ENCODE measurements at regions not wholly inside any gene's neighbourhood (a gene's known extent, or its start where the extent isn't known, plus 50 kb on each side); places are given as distances from the start of the nearest gene placed in this dataset.
"Not testable (repeated sequence)": the region's sequence is repeated elsewhere in the genome, so short reads cannot be mapped to it uniquely, and the experiment has no call there.

DNA sequence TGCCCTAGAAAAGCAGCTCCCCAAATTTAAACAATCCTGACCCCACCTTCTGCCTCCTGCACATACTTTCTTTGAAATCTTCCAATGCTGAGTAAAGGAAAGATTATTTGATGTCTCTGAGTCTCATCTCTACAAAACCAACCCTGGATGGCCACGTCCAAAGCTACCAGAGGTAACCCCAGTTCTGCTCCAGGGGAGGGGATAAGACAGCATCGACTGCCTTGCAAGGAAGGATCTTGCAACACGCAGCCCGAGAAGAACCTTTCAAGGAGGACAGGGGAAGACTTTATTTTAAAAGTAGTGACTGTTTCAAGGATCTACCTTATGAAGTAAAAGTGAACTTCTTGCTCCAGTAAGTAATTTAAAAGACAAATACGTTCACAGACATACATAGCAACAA lies 66.5 kb upstream of the TMEM45B start:
- Histone ChIP-seq H3K27ac (no peak overlapping the region), H3K4me1 (no peaks in the 10 kb centered on the region), H3K9me3 (no peaks in the 10 kb centered on the region), H3K36me3 (no peaks in the 10 kb centered on the region), H3K4me3 (no peak overlapping the region), H3K27me3 (no peaks in the 10 kb centered on the region)
- no peak for DNase-seq (ENCODE audit: low spot score in 2 of 2)
- intact Hi-C loops (cut with DNase I): no loop called here
- TF ChIP-seq, protein P1, sequence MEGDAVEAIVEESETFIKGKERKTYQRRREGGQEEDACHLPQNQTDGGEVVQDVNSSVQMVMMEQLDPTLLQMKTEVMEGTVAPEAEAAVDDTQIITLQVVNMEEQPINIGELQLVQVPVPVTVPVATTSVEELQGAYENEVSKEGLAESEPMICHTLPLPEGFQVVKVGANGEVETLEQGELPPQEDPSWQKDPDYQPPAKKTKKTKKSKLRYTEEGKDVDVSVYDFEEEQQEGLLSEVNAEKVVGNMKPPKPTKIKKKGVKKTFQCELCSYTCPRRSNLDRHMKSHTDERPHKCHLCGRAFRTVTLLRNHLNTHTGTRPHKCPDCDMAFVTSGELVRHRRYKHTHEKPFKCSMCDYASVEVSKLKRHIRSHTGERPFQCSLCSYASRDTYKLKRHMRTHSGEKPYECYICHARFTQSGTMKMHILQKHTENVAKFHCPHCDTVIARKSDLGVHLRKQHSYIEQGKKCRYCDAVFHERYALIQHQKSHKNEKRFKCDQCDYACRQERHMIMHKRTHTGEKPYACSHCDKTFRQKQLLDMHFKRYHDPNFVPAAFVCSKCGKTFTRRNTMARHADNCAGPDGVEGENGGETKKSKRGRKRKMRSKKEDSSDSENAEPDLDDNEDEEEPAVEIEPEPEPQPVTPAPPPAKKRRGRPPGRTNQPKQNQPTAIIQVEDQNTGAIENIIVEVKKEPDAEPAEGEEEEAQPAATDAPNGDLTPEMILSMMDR (IDR thresholded peaks at IDR 0.05): no peak

DNA sequence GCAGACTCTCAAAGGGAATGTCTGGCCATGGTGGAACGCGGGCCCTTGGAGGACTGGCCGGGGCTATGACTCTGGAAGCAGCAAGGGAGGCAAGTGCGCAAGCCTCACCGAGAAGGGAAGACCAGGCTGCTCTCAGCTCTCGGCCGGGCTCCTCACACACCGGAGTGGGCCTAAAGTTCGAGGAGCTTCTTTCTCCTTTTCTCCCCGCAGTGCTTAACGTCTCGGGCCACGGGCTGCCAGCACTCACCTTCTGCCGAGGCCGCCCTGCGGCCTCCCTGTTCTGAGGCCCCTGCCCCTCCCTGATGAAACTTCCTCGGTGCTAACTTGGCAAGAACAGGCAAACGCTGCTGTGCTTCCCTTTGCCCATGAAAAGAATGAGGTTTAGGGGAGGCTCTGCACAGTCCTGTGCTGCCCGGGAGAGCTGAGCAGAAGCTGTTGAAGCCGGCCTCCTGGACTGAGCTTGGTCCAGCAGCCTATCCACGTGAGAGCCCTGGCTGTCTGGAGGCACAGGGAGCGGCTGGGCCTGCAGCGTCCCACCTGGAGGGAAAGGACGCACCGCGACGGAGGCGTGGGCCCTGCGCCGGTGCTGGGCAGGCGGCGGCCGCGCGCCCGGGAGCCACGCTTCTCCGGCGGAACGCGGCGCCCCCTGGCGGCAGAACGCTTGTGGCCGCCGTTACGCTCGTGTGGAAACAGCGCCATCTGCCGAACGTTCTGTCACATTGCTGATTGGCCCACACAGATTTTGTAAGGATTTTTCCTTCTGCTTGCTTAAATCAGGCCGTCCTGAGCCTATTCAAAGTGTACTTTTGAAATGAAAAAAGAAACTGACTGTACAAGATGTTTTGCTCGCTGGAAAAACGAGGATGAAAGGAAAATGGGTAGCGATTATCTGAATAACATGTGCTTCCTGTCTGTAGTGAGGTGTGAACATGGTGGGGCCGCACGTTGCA lies 65.0 kb upstream of the TMEM45B start:
- H3K9me3 ChIP-seq: no peaks in the 10 kb centered on the region
- no peaks in the 10 kb centered on the region for H3K27me3 ChIP-seq
- H3K36me3 ChIP-seq: no peaks in the 10 kb centered on the region
- H3K4me1 ChIP-seq: no peaks in the 10 kb centered on the region
- H3K4me3 ChIP-seq: peak overlapping the region; percentile 37 to 53
- H3K27ac ChIP-seq: no peak overlapping the region
- peak in 1 of 2 donors; percentile 68 for DNase-seq (ENCODE audit: low spot score in 2 of 2)
- intact Hi-C loops (cut with DNase I): loop anchor here (5.0 kb wide), 1 partner anchor 633 kb away; no protein-coding TSS in a partner anchor
- TF ChIP-seq, protein P1 (IDR thresholded peaks at IDR 0.05): peak; percentile 89 to 97 (median 96)

DNA sequence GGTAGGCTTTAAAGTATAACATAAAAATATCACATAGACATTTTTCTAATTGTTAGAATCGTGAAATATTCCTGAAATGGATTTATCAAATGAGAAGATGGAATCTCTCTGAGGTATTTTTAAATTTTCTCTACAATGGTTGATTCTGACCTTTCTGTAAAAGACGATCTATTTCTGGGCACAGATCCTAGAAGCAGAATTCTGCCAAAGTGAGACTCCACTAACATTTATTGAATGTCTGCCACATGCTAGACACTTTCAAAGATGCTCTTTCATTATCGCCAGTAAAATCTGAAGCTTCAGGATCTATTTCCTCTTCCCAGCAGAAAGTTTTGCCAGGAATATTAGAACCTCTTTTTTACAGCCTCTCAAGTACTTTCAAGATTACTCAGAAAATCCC lies 64.1 kb upstream of the TMEM45B start:
- no peak overlapping the region for H3K27ac ChIP-seq
- DNase-seq (ENCODE audit: low spot score in 2 of 2): no peak
- H3K27me3 ChIP-seq: no peaks in the 10 kb centered on the region
- H3K9me3 ChIP-seq: no peaks in the 10 kb centered on the region
- no peak overlapping the region for H3K4me3 ChIP-seq
- TF ChIP-seq, protein P1 (IDR thresholded peaks at IDR 0.05): no peak
- intact Hi-C loops (cut with DNase I): loop anchor here (5.0 kb wide), 1 partner anchor 634 kb away; no protein-coding TSS in a partner anchor
- H3K36me3 ChIP-seq: no peaks in the 10 kb centered on the region
- no peaks in the 10 kb centered on the region for H3K4me1 ChIP-seq

DNA sequence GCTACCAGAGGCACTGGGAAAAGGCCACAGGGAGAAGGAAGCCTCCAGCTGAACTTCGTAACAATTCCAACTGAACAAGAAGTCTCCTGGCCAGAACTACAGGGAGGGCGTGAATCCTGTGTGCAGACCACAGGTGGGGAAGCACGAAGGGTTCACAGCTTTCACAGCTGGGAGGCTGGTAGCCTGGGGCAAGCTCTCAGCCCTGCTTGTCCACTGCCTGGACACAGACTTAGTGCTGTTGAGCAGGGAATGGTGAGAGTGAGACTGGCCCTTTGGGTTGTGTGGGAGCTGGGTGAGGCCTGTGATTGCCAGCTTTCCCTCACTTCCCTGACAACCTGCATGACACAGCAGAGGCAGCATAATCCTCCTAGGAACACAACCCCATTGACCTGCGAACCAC lies 52.1 kb upstream of the TMEM45B start:
- H3K27ac ChIP-seq; H3K4me3 ChIP-seq; H3K4me1 ChIP-seq; DNase-seq (ENCODE audit: low spot score in 2 of 2); H3K27me3 ChIP-seq; intact Hi-C loops (cut with DNase I); H3K36me3 ChIP-seq; H3K9me3 ChIP-seq: not testable (repeated sequence)

DNA sequence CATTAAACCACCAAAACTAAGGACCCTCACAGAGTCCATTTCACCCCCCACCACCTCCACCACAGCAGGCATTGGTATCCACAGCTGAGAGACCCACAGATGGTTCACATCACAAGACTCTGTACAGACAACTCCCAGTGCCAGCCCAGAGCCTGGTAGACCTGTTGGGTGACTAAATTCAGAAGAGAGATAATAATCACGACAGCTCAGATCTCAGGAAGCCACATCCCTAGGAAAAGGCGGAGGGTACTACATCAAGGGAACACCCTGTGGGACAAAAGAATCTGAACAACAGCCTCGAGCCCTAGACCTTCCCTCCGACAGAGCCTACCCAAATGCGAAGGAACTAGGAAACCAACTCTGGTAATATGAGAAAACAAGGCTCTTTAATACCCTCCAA lies 51.4 kb upstream of the TMEM45B start:
- H3K27ac ChIP-seq; H3K36me3 ChIP-seq; intact Hi-C loops (cut with DNase I); H3K4me3 ChIP-seq; H3K9me3 ChIP-seq; H3K4me1 ChIP-seq; H3K27me3 ChIP-seq; DNase-seq (ENCODE audit: low spot score in 2 of 2): not testable (repeated sequence)
